HG03442 (cell line): ENCODE measurements at regions not wholly inside any gene's neighbourhood (a gene's known extent, or its start where the extent isn't known, plus 50 kb on each side); places are given as distances from the start of the nearest gene placed in this dataset.

Experiments
- ATAC-seq: cut with Tn5 transposase; IDR thresholded peaks from one replicate; pipeline ENCODE4 v1.9.1; 2021; ENCODE audit warnings: mild to moderate bottlenecking, moderate library complexity; ENCODE audit not compliant: unreplicated experiment

GRCh38 chr2:5950736-5951135 is 258.6 kb downstream of the SOX11 start:
- no peak for ATAC-seq

- no peak for ATAC-seq
These were observed 259.3 kb downstream of the SOX11 start for GRCh38 chr2:5951471-5951870.

- ATAC-seq = no peak
These were observed 261.3 kb downstream of the SOX11 start for GRCh38 chr2:5953525-5953924.

GRCh38 chr2:5954509-5954908 is 262.3 kb downstream of the SOX11 start:
- no peak for ATAC-seq

DNA sequence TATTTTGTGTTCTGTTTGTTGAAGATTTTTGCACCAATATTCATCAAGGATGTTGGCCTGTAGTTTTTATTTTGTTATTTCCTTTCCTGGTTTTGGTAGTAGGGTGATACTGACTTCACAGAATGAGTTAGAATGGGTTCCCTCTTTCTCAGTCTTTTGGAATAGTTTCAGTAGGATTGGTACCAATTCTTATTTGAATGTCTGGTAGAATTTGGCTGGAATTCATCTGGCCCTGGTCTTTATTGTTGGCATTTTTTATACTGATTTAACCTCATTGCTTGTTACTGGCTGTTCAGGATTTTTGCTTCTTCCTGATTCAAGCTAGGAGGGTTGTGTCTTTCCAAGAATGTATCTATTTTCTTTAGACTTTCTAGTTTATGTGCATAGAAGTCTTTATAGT is 263.7 kb downstream of the SOX11 start:
- no peak for ATAC-seq

GRCh38 chr2:5959836-5960820 is 267.9 kb downstream of the SOX11 start:
- ATAC-seq = no peak

DNA sequence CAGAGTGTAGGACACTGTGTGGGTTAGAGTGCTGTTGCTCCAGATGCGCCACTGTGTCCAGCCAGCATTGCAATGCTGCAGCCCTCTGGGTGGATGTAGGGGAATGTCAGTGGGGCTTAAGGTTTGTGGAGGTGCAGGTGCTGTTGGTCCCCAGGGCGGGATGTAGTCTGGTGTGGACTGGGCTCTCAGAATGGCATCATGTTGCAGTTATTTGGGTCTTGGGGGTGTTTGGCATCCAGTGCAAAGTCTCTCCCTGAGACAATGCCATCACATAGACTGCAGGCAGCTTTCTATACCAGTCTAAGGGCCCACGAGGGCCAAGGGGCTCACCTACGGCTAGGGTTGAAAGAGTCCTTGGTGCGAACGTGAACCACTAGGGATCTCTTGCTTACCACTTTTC is 275.3 kb downstream of the SOX11 start:
- ATAC-seq = no peak

GRCh38 chr2:5969303-5969702 is 277.1 kb downstream of the SOX11 start:
- ATAC-seq = no peak

GRCh38 chr2:5970347-5970746 is 278.2 kb downstream of the SOX11 start:
- ATAC-seq = no peak

DNA sequence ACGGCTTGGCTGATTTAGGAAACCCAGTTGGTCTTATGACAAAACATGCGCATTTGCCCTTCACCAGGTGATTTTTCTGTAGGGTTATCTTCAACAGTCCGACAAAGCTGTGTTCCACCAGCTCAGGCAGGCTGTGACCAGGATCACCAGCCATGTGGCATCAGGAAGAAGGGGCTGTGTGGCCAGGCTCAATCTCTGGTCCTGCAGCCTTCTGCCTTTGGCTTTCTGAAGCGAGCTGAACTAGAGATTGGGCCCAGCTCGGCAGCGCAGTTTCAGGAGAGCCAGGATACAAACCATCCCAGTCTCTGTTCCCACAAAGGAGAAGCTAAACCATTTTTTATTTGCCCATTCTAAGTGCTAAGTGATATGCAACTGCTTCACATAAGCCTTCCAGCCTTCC is 282.3 kb downstream of the SOX11 start:
- no peak for ATAC-seq

DNA sequence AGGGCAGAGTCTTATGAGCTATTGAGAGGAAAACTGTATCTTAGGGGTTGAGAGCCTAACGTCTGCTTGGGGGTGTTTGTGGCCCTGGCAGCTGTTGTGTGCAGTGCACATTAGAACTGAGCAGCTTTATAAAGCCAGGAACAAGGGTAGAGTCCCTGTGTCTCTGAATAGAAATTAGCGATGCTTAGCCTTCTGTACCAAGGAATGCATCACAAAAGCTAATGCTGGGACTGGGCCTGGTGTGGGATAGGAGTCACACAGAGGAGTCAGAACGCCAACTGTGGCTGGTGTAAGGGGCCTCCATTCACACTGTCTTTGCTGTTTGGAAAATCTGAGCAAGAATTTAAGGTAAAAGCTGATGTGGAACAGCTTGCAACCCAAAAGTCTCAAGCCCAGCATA is 283.2 kb downstream of the SOX11 start:
- ATAC-seq = no peak

- ATAC-seq = no peak
These were observed 284.4 kb downstream of the SOX11 start for GRCh38 chr2:5976531-5977065.

GRCh38 chr2:5977477-5977876 is 285.3 kb downstream of the SOX11 start:
- no peak for ATAC-seq

DNA sequence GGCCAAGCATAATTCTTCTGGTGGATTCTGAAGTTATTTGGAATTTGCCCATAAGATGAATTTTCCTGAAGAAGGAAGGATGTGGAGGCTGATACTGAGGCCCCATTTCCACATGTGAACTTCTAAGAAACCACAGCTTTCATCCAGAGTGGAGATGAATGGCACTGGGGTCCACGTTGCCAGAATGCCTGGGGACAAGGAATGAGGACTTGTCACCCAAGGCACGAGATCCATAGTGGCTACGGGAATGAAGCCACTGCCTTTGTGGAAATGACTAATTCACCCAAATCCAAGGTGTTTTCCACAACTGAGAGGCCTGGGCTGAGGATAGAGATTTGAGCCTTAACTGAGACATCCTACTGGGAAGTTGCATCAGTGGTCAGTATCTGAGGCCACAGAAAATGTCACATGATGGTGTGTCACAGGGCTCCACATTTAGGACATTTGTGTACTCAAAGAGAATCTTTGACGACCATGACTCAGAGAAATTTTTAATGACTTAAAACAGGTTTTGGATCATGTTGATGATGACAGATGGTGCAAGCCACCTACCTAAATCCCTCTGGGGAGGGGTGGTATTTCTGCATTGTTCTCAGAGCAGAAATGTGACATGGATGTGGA is 286.1 kb downstream of the SOX11 start:
- ATAC-seq = no peak

DNA sequence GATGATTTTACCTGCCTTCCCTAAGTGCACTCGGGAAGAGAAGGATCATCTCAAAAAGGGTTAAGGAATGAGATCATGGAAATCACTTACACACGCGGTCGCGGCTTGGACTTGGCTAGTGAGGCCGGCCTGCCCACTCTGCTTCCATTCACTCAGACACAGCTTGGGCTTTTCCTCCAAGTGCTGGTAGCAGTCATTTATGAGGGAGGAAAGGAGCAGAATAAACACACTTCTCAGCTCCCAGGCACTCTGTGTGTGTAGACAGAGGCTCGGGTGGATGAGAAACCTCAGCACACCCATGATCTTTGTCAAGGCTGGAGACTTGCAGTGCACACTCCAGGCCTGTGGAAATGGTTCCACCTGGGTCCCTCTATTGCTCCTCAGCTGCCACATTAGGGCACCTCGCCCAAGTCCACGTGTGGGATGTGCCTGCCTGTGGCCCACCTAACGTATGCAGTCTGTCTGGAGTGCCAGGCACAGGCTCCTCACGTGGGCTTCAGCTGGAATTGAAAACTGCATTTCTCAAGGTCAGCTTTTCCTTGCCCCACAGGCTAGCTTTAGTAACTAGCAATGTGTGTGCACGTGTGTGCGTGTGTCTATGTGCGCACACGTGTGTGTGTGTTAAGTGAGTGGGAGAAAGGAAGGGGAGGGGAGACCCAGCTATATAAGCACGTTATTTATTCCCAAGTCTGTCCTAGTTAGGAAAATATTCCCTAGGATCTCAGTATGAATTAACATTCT is 288.4 kb downstream of the SOX11 start:
- no peak for ATAC-seq

- no peak for ATAC-seq
These were observed 290.2 kb downstream of the SOX11 start for GRCh38 chr2:5982193-5982902.

DNA sequence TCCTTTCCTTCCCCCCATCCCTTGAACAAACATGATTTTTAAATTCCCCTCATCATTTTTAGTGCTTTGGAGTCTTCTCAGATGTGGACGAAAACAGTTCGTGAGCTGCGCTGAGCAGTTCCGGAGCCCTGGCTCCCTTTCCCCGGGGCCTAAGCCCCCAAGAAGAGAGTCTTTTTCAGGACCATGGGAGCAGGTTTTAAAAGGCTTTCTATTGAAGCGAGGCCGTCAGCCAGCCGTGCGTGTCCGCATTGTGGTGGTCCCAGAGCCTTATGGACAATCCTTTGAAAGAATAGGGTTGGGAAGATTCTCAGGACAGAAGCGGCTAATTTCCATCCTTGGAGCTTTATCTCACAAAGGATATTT is 290.7 kb downstream of the SOX11 start:
- ATAC-seq = no peak

DNA sequence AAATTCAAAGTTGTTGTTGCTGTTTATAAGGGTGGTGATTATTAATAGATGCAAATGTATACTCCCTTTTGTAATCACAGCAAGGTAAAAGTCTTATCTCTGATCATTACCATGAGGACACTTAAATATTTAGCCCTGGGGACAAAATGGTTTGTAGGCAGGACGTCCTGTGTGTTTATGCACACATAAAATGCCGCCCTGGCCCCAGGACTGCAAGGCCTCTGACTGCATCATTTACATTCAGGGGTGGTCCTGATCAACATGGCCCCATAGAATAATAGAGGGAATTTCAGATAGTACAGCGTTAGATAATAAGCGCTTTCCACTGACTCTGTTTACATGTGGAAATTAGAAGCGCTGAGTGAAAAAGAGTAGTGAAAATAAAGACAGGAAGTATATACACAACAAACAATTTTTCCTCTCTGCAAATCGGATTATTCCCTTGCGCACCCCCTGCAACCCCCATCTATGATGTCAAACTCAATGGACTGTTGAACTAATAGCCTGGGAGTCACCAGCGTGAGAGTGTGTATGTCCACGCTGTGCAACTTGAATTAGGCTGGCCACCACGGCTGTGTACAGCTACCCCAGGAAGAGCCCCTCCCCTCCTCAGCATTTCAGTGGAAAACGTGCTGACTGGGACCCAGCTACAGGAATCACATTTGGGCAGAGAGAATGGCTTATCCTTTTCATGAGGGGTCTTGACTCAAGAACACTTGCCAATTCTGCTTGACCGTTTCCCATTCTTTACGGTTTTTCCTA is 291.5 kb downstream of the SOX11 start:
- no peak for ATAC-seq

GRCh38 chr2:5984273-5984655 is 292.1 kb downstream of the SOX11 start:
- ATAC-seq = no peak

DNA sequence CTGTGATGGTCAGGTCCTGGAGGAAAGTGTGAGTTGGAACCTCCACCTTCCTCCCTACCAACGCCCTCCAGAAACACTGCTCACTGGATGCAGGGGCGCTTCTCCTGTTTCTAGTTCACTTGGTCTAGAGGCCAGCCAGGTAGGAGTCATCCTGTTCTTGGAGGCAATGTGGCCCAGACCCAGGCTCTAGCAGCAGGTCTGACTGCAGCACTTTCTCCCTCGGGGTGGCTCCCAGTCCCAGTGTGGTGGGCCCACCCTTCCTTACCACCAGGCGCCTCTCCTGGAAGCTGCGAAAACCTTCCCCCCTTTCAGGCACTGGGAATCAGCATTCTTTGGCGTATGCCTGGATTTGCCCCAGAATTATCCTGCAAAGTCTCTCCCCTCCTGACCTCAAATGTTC is 292.8 kb downstream of the SOX11 start:
- ATAC-seq = no peak
